ENCODE measurements at regions not wholly inside any gene's neighbourhood (a gene's known extent, or its start where the extent isn't known, plus 50 kb on each side); places are given as distances from the start of the nearest gene placed in this dataset.

DNA sequence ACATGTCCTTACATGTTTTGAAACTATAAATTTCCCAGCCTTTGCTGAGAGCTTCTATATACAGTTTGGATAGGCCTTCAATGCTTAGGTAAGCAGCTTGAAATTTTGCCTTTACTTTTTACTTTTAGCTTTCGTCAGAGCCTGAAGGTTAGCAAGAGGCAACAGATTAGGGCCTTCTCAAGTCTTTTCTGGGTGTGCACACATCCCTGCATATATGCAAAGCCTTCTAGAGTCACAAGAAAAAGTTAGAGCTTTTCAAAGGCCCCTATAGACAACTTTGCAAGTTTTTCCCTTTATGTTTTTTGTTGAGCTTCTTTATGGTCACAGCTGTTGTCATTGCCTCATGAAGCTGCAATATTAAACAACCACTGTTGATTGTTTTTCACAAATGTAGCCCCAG lies 778.4 kb downstream of the GALC start:
- Mint-ChIP-seq H3K4me3 (no peak overlapping the region), H3K4me1 (peaks cover 4% of the 10 kb centered on the region; the same call in 2 of the 3 replicates), H3K27ac (no peak overlapping the region; the same call in 1 of the 2 replicates), H3K9me3 (no peaks in the 10 kb centered on the region), H3K36me3 (ENCODE audit: low read depth) (no peaks in the 10 kb centered on the region), H3K27me3 (ENCODE audit: insufficient read depth, low read depth, poor library complexity) (peaks cover 2% of the 10 kb centered on the region)
- no peak overlapping the region; the same call in 1 of the 2 replicates for H2AFZ ChIP-seq
- H3K4me3 ChIP-seq: no peak overlapping the region
- H3K27me3 ChIP-seq (ENCODE audit: insufficient read depth): no peaks in the 10 kb centered on the region
- no peak for DNase-seq (ENCODE audit: low spot score)
- TF ChIP-seq, protein P1, sequence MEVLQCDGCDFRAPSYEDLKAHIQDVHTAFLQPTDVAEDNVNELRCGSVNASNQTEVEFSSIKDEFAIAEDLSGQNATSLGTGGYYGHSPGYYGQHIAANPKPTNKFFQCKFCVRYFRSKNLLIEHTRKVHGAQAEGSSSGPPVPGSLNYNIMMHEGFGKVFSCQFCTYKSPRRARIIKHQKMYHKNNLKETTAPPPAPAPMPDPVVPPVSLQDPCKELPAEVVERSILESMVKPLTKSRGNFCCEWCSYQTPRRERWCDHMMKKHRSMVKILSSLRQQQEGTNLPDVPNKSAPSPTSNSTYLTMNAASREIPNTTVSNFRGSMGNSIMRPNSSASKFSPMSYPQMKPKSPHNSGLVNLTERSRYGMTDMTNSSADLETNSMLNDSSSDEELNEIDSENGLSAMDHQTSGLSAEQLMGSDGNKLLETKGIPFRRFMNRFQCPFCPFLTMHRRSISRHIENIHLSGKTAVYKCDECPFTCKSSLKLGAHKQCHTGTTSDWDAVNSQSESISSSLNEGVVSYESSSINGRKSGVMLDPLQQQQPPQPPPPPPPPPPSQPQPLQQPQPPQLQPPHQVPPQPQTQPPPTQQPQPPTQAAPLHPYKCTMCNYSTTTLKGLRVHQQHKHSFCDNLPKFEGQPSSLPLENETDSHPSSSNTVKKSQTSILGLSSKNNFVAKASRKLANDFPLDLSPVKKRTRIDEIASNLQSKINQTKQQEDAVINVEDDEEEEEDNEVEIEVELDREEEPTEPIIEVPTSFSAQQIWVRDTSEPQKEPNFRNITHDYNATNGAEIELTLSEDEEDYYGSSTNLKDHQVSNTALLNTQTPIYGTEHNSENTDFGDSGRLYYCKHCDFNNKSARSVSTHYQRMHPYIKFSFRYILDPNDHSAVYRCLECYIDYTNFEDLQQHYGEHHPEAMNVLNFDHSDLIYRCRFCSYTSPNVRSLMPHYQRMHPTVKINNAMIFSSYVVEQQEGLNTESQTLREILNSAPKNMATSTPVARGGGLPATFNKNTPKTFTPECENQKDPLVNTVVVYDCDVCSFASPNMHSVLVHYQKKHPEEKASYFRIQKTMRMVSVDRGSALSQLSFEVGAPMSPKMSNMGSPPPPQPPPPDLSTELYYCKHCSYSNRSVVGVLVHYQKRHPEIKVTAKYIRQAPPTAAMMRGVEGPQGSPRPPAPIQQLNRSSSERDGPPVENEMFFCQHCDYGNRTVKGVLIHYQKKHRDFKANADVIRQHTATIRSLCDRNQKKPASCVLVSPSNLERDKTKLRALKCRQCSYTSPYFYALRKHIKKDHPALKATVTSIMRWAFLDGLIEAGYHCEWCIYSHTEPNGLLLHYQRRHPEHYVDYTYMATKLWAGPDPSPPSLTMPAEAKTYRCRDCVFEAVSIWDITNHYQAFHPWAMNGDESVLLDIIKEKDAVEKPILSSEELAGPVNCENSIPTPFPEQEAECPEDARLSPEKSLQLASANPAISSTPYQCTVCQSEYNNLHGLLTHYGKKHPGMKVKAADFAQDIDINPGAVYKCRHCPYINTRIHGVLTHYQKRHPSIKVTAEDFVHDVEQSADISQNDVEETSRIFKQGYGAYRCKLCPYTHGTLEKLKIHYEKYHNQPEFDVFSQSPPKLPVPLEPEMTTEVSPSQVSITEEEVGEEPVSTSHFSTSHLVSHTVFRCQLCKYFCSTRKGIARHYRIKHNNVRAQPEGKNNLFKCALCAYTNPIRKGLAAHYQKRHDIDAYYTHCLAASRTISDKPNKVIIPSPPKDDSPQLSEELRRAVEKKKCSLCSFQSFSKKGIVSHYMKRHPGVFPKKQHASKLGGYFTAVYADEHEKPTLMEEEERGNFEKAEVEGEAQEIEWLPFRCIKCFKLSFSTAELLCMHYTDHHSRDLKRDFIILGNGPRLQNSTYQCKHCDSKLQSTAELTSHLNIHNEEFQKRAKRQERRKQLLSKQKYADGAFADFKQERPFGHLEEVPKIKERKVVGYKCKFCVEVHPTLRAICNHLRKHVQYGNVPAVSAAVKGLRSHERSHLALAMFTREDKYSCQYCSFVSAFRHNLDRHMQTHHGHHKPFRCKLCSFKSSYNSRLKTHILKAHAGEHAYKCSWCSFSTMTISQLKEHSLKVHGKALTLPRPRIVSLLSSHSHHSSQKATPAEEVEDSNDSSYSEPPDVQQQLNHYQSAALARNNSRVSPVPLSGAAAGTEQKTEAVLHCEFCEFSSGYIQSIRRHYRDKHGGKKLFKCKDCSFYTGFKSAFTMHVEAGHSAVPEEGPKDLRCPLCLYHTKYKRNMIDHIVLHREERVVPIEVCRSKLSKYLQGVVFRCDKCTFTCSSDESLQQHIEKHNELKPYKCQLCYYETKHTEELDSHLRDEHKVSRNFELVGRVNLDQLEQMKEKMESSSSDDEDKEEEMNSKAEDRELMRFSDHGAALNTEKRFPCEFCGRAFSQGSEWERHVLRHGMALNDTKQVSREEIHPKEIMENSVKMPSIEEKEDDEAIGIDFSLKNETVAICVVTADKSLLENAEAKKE (CRISPR knock-in tag; IDR thresholded peaks at IDR 0.05): no peak
- TF ChIP-seq EZH2phosphoT487 (IDR thresholded peaks at IDR 0.05; ENCODE audit: unreplicated experiment) (no peak), CREB1 (CRISPR knock-in tag; IDR thresholded peaks at IDR 0.05; ENCODE audit: low read depth) (no peak), ZNF331 (CRISPR knock-in tag; IDR thresholded peaks at IDR 0.05; ENCODE audit: low read depth) (no peak), ZNF114 (CRISPR knock-in tag; IDR thresholded peaks at IDR 0.05) (no peak), JUNB (IDR thresholded peaks at IDR 0.05; ENCODE audit: unreplicated experiment) (no peak), STAT1 (IDR thresholded peaks at IDR 0.05; ENCODE audit: unreplicated experiment) (no peak), NANOG (IDR thresholded peaks at IDR 0.05; ENCODE audit: borderline replicate concordance) (no peak), POLR2AphosphoS5 (IDR thresholded peaks at IDR 0.05; ENCODE audit: low read depth) (no peak), EZH2 (IDR thresholded peaks at IDR 0.05; ENCODE audit: low read depth, unreplicated experiment) (no peak)
- TF ChIP-seq, protein P2, sequence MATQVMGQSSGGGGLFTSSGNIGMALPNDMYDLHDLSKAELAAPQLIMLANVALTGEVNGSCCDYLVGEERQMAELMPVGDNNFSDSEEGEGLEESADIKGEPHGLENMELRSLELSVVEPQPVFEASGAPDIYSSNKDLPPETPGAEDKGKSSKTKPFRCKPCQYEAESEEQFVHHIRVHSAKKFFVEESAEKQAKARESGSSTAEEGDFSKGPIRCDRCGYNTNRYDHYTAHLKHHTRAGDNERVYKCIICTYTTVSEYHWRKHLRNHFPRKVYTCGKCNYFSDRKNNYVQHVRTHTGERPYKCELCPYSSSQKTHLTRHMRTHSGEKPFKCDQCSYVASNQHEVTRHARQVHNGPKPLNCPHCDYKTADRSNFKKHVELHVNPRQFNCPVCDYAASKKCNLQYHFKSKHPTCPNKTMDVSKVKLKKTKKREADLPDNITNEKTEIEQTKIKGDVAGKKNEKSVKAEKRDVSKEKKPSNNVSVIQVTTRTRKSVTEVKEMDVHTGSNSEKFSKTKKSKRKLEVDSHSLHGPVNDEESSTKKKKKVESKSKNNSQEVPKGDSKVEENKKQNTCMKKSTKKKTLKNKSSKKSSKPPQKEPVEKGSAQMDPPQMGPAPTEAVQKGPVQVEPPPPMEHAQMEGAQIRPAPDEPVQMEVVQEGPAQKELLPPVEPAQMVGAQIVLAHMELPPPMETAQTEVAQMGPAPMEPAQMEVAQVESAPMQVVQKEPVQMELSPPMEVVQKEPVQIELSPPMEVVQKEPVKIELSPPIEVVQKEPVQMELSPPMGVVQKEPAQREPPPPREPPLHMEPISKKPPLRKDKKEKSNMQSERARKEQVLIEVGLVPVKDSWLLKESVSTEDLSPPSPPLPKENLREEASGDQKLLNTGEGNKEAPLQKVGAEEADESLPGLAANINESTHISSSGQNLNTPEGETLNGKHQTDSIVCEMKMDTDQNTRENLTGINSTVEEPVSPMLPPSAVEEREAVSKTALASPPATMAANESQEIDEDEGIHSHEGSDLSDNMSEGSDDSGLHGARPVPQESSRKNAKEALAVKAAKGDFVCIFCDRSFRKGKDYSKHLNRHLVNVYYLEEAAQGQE (IDR thresholded peaks at IDR 0.05; ENCODE audit: unreplicated experiment): no peak
- TF ChIP-seq, protein P3, sequence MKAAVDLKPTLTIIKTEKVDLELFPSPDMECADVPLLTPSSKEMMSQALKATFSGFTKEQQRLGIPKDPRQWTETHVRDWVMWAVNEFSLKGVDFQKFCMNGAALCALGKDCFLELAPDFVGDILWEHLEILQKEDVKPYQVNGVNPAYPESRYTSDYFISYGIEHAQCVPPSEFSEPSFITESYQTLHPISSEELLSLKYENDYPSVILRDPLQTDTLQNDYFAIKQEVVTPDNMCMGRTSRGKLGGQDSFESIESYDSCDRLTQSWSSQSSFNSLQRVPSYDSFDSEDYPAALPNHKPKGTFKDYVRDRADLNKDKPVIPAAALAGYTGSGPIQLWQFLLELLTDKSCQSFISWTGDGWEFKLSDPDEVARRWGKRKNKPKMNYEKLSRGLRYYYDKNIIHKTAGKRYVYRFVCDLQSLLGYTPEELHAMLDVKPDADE (IDR thresholded peaks at IDR 0.05): no peak
- TF ChIP-seq, protein P4, sequence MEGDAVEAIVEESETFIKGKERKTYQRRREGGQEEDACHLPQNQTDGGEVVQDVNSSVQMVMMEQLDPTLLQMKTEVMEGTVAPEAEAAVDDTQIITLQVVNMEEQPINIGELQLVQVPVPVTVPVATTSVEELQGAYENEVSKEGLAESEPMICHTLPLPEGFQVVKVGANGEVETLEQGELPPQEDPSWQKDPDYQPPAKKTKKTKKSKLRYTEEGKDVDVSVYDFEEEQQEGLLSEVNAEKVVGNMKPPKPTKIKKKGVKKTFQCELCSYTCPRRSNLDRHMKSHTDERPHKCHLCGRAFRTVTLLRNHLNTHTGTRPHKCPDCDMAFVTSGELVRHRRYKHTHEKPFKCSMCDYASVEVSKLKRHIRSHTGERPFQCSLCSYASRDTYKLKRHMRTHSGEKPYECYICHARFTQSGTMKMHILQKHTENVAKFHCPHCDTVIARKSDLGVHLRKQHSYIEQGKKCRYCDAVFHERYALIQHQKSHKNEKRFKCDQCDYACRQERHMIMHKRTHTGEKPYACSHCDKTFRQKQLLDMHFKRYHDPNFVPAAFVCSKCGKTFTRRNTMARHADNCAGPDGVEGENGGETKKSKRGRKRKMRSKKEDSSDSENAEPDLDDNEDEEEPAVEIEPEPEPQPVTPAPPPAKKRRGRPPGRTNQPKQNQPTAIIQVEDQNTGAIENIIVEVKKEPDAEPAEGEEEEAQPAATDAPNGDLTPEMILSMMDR (conservative IDR thresholded peaks at IDR 0.05; ENCODE audit: low read depth in 2 of 2): no peak
- ATAC-seq: no peak
- H3K27ac ChIP-seq (ENCODE audit: low read depth): no peak overlapping the region
- H3K79me2 ChIP-seq (replicated peaks; ENCODE audit: insufficient read depth): no peaks in the 10 kb centered on the region
- H3K9me2 ChIP-seq (ENCODE audit: insufficient read depth): no peaks in the 10 kb centered on the region
- H4K20me1 ChIP-seq (replicated peaks; ENCODE audit: insufficient read depth): no peaks in the 10 kb centered on the region
- no peaks in the 10 kb centered on the region for H3F3A ChIP-seq (replicated peaks; ENCODE audit: low read depth)
- H3K4me1 ChIP-seq (ENCODE audit: insufficient read depth): no peaks in the 10 kb centered on the region
- H3K36me3 ChIP-seq (ENCODE audit: insufficient read depth): no peaks in the 10 kb centered on the region
- H3K4me2 ChIP-seq: no peak overlapping the region

All from GM23338 (cell line).